ENCODE measurements at regions not wholly inside any gene's neighbourhood (a gene's known extent, or its start where the extent isn't known, plus 50 kb on each side); places are given as distances from the start of the nearest gene placed in this dataset.

DNA sequence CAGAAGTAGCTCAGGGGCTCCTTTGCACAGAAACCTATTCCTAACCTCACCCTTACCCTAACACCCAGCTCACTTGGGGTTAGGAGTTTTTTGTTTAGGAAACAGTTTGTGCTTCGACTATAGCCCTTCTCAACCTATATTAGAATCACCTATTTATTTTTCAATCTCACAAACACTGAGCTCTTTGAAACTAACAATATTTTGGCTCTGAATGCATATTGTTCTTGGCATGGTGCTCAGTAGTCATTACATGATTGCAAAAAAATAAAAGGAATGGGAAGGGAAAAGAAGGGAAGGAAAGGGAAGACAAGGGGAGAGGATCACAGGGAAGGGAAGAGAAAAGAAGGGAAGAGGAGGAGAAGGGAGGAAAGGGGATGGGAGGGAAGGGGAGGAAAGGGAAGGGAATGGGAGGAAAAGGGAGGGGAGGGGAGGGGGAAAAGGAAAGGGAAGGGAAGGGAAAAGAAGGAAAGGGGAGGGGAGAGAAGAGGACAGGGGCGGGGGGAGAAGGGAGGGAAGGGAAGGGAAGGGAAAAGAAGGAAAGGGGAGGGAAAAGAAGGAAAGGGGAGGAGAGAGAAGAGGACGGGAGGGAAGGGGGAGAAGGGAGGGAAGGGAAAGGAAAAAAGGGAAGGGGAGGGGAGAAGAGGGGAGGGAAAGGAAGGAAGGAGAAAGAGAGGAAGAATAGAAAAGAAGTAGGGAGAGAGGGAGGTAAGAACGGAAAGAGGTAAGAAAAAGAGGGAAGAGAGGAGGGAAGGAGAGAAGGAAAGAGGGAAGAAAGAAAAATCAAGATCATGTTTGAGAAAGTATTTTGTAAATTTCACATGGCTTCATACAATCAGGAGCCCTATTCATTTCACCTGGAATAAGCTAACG is 484.1 kb upstream of the NFIA start:
- no peak overlapping the region for H3K27ac ChIP-seq (ENCODE audit: low read length, poor library complexity, severe bottlenecking)

DNA sequence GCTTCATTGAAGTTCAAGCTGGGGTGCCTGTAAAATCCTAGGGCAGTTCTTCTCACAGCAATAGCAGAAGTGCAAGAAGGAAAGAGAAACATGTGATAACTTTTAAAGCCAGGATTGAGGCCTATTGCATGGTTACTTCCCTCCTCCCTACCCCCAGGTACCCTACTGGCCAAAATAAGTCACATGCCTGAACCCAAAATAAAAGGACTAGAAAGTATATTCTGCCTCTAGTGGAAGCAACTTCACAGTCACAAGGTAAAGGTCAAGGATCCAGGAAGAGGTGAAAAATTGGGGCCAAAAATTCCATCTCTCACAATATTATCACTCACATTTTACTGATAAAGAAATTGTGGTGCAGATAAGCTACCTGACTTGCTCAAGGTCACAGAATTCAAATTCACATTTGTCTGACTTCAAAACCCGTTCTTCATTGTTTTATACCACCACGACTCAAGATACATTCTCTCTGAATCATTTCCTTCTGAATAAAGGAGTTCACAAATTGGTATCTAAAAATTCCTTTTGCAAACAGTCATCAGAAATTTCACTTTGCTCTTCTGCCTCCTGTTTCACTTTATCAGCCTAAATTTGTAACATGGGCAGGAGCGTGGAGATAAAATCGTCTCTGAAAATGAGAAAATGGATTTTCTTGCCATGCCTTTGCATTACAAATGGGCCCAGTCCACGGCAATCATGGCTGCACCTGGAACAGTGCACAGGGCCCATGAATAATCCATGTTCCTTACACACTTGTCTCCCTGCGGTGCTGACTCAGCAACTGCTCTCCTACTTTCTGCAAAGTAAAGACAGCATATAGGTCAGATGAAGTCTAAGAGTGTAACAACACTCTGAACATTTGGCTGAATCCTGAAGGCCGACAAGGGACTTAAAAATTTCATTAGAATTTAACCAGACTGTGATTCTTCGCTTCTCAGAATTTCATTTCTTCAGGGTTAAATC is 485.3 kb upstream of the NFIA start:
- H2BK5ac ChIP-seq (ENCODE audit: low read depth, low read length, poor library complexity, severe bottlenecking), result no peak overlapping the region
- no peak overlapping the region for H3K23ac ChIP-seq (ENCODE audit: low read length in 2 of 2)
- no peak overlapping the region for H3K27ac ChIP-seq (ENCODE audit: low read length, poor library complexity, severe bottlenecking)
- H2AK5ac ChIP-seq (ENCODE audit: low read length, severe bottlenecking), result no peak overlapping the region
- no peak overlapping the region for H2BK120ac ChIP-seq (ENCODE audit: low read depth, low read length)
- no peak overlapping the region for H3K14ac ChIP-seq (ENCODE audit: low read length in 2 of 2)
- no peak overlapping the region for H4K91ac ChIP-seq (ENCODE audit: low read length)
- H2BK12ac ChIP-seq (ENCODE audit: low read length in 2 of 2), result no peak overlapping the region
- H2AFZ ChIP-seq (ENCODE audit: low read depth, low read length), result no peak overlapping the region
- H3K4me2 ChIP-seq (ENCODE audit: low read length, poor library complexity, severe bottlenecking), result no peak overlapping the region
- no peak overlapping the region for H3K4ac ChIP-seq (ENCODE audit: low read depth in 1 of 2, low read length in 2 of 2)
- H3K36me3 ChIP-seq (ENCODE audit: control insufficient read depth in 1 of 2, insufficient read depth in 2 of 2, low read depth in 1 of 2, low read length in 2 of 2), result no peaks in the 10 kb centered on the region
- H3K79me1 ChIP-seq (replicated peaks; ENCODE audit: low read length, poor library complexity, severe bottlenecking), result no peaks in the 10 kb centered on the region
- H3K9me3 ChIP-seq (ENCODE audit: control insufficient read depth, low read length), result peaks cover 2% of the 10 kb centered on the region
- no peaks in the 10 kb centered on the region for H3K4me1 ChIP-seq (ENCODE audit: control insufficient read depth, insufficient read depth, low read depth, low read length)
- no peak overlapping the region for H3K9ac ChIP-seq (ENCODE audit: low read length)
- H2BK15ac ChIP-seq (ENCODE audit: low read depth, poor library complexity, severe bottlenecking), result no peak overlapping the region
- H3K4me3 ChIP-seq (ENCODE audit: insufficient read depth in 1 of 2, low read depth in 1 of 2, low read length in 2 of 2), result no peak overlapping the region
- no peaks in the 10 kb centered on the region for H3K27me3 ChIP-seq (ENCODE audit: control insufficient read depth in 1 of 2, insufficient read depth in 1 of 2, low read length in 2 of 2)
- no peak for DNase-seq
- whole genome bisulfite sequencing, result 63% methylated on average over 8 of the region's 8 CpGs
- H4K8ac ChIP-seq (ENCODE audit: low read length), result no peak overlapping the region
- H3K18ac ChIP-seq (ENCODE audit: low read depth in 1 of 2, low read length in 2 of 2), result no peak overlapping the region

More for the DNA sequence above, 484.1 kb upstream of the NFIA start:
- no peak overlapping the region for H3K14ac ChIP-seq (ENCODE audit: low read length in 2 of 2)
- no peaks in the 10 kb centered on the region for H3K79me1 ChIP-seq (replicated peaks; ENCODE audit: low read length, poor library complexity, severe bottlenecking)
- no peak for DNase-seq
- WGBS, result 64% methylated on average over 4 of the region's 5 CpGs
- no peaks in the 10 kb centered on the region for H3K9me3 ChIP-seq (ENCODE audit: control insufficient read depth, low read length)
- no peak overlapping the region for H3K4ac ChIP-seq (ENCODE audit: low read depth in 1 of 2, low read length in 2 of 2)
- no peak overlapping the region for H4K91ac ChIP-seq (ENCODE audit: low read length)
- no peak overlapping the region for H3K18ac ChIP-seq (ENCODE audit: low read depth in 1 of 2, low read length in 2 of 2)
- no peaks in the 10 kb centered on the region for H3K27me3 ChIP-seq (ENCODE audit: control insufficient read depth in 1 of 2, insufficient read depth in 1 of 2, low read length in 2 of 2)
- no peak overlapping the region for H2AK5ac ChIP-seq (ENCODE audit: low read length, severe bottlenecking)
- H2BK120ac ChIP-seq (ENCODE audit: low read depth, low read length), result no peak overlapping the region
- no peak overlapping the region for H2BK12ac ChIP-seq (ENCODE audit: low read length in 2 of 2)
- H2BK15ac ChIP-seq (ENCODE audit: low read depth, poor library complexity, severe bottlenecking), result no peak overlapping the region
- no peak overlapping the region for H4K8ac ChIP-seq (ENCODE audit: low read length)
- no peaks in the 10 kb centered on the region for H3K36me3 ChIP-seq (ENCODE audit: control insufficient read depth in 1 of 2, insufficient read depth in 2 of 2, low read depth in 1 of 2, low read length in 2 of 2)
- H3K23ac ChIP-seq (ENCODE audit: low read length in 2 of 2), result no peak overlapping the region
- no peaks in the 10 kb centered on the region for H3K4me1 ChIP-seq (ENCODE audit: control insufficient read depth, insufficient read depth, low read depth, low read length)
- no peak overlapping the region for H2BK5ac ChIP-seq (ENCODE audit: low read depth, low read length, poor library complexity, severe bottlenecking)
- no peak overlapping the region for H2AFZ ChIP-seq (ENCODE audit: low read depth, low read length)
- no peak overlapping the region for H3K4me2 ChIP-seq (ENCODE audit: low read length, poor library complexity, severe bottlenecking)
- no peak overlapping the region for H3K9ac ChIP-seq (ENCODE audit: low read length)
- H3K4me3 ChIP-seq (ENCODE audit: insufficient read depth in 1 of 2, low read depth in 1 of 2, low read length in 2 of 2), result no peak overlapping the region

GRCh38 chr1:60591583-60591982 is 490.8 kb upstream of the NFIA start:
- Histone ChIP-seq H3K79me1 (replicated peaks; ENCODE audit: low read length, poor library complexity, severe bottlenecking) (no peaks in the 10 kb centered on the region), H2AK5ac (ENCODE audit: low read length, severe bottlenecking) (no peak overlapping the region), H3K27me3 (ENCODE audit: control insufficient read depth in 1 of 2, insufficient read depth in 1 of 2, low read length in 2 of 2) (no peaks in the 10 kb centered on the region), H4K8ac (ENCODE audit: low read length) (no peak overlapping the region), H3K36me3 (ENCODE audit: control insufficient read depth in 1 of 2, insufficient read depth in 2 of 2, low read depth in 1 of 2, low read length in 2 of 2) (no peaks in the 10 kb centered on the region), H3K23ac (ENCODE audit: low read length in 2 of 2) (no peak overlapping the region), H3K18ac (ENCODE audit: low read depth in 1 of 2, low read length in 2 of 2) (no peak overlapping the region), H3K27ac (ENCODE audit: low read length, poor library complexity, severe bottlenecking) (no peak overlapping the region), H3K4me2 (ENCODE audit: low read length, poor library complexity, severe bottlenecking) (no peak overlapping the region), H3K9ac (ENCODE audit: low read length) (no peak overlapping the region), H3K4ac (ENCODE audit: low read depth in 1 of 2, low read length in 2 of 2) (no peak overlapping the region), H2BK120ac (ENCODE audit: low read depth, low read length) (no peak overlapping the region), H2BK5ac (ENCODE audit: low read depth, low read length, poor library complexity, severe bottlenecking) (no peak overlapping the region), H3K4me1 (ENCODE audit: control insufficient read depth, insufficient read depth, low read depth, low read length) (no peaks in the 10 kb centered on the region), H3K4me3 (ENCODE audit: insufficient read depth in 1 of 2, low read depth in 1 of 2, low read length in 2 of 2) (no peak overlapping the region), H2BK12ac (ENCODE audit: low read length in 2 of 2) (no peak overlapping the region), H3K14ac (ENCODE audit: low read length in 2 of 2) (no peak overlapping the region), H3K9me3 (ENCODE audit: control insufficient read depth, low read length) (peaks cover 2% of the 10 kb centered on the region), H2BK15ac (ENCODE audit: low read depth, poor library complexity, severe bottlenecking) (no peak overlapping the region), H2AFZ (ENCODE audit: low read depth, low read length) (no peak overlapping the region), H4K91ac (ENCODE audit: low read length) (no peak overlapping the region)
- DNase-seq, result no peak
- WGBS, result no CpG with 5 or more reads among the region's 1 CpG

DNA sequence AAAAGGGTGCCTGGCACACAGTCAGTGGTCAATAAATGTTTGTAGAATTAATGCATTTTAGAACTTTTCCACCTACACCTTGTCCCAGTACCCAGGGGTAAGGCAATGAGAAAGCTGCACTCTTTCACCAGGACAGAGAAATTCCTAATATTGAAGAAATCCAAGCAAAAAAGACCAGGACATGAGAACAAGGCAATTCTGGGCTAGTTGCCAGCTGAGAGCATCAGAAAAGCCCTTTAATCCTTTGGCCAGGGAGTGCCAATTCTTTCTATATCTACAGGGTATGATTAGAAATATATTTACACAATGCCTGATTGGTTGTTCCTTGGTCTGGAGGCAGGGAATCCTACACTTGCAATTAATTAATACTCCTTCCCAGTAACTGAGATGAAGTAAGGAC is 492.4 kb upstream of the NFIA start:
- no peaks in the 10 kb centered on the region for H3K36me3 ChIP-seq (ENCODE audit: control insufficient read depth in 1 of 2, insufficient read depth in 2 of 2, low read depth in 1 of 2, low read length in 2 of 2)
- H2AK5ac ChIP-seq (ENCODE audit: low read length, severe bottlenecking), result no peak overlapping the region
- H2BK5ac ChIP-seq (ENCODE audit: low read depth, low read length, poor library complexity, severe bottlenecking), result no peak overlapping the region
- peaks cover 11% of the 10 kb centered on the region for H3K9me3 ChIP-seq (ENCODE audit: control insufficient read depth, low read length)
- no peak overlapping the region for H3K23ac ChIP-seq (ENCODE audit: low read length in 2 of 2)
- H3K79me1 ChIP-seq (replicated peaks; ENCODE audit: low read length, poor library complexity, severe bottlenecking), result no peaks in the 10 kb centered on the region
- H3K4me1 ChIP-seq (ENCODE audit: control insufficient read depth, insufficient read depth, low read depth, low read length), result no peaks in the 10 kb centered on the region
- H2BK120ac ChIP-seq (ENCODE audit: low read depth, low read length), result no peak overlapping the region
- H3K27me3 ChIP-seq (ENCODE audit: control insufficient read depth in 1 of 2, insufficient read depth in 1 of 2, low read length in 2 of 2), result no peaks in the 10 kb centered on the region
- H3K4me3 ChIP-seq (ENCODE audit: insufficient read depth in 1 of 2, low read depth in 1 of 2, low read length in 2 of 2), result no peak overlapping the region
- H3K9ac ChIP-seq (ENCODE audit: low read length), result no peak overlapping the region
- no peak overlapping the region for H3K14ac ChIP-seq (ENCODE audit: low read length in 2 of 2)
- no peak overlapping the region for H3K18ac ChIP-seq (ENCODE audit: low read depth in 1 of 2, low read length in 2 of 2)
- H4K91ac ChIP-seq (ENCODE audit: low read length), result no peak overlapping the region
- no peak overlapping the region for H3K27ac ChIP-seq (ENCODE audit: low read length, poor library complexity, severe bottlenecking)
- DNase-seq, result no peak
- no peak overlapping the region for H3K4ac ChIP-seq (ENCODE audit: low read depth in 1 of 2, low read length in 2 of 2)
- no peak overlapping the region for H2BK15ac ChIP-seq (ENCODE audit: low read depth, poor library complexity, severe bottlenecking)
- no peak overlapping the region for H3K4me2 ChIP-seq (ENCODE audit: low read length, poor library complexity, severe bottlenecking)
- no peak overlapping the region for H2AFZ ChIP-seq (ENCODE audit: low read depth, low read length)
- H4K8ac ChIP-seq (ENCODE audit: low read length), result no peak overlapping the region
- no peak overlapping the region for H2BK12ac ChIP-seq (ENCODE audit: low read length in 2 of 2)
